ENCODE measurements at regions not wholly inside any gene's neighbourhood (a gene's known extent, or its start where the extent isn't known, plus 50 kb on each side); places are given as distances from the start of the nearest gene placed in this dataset.

DNA sequence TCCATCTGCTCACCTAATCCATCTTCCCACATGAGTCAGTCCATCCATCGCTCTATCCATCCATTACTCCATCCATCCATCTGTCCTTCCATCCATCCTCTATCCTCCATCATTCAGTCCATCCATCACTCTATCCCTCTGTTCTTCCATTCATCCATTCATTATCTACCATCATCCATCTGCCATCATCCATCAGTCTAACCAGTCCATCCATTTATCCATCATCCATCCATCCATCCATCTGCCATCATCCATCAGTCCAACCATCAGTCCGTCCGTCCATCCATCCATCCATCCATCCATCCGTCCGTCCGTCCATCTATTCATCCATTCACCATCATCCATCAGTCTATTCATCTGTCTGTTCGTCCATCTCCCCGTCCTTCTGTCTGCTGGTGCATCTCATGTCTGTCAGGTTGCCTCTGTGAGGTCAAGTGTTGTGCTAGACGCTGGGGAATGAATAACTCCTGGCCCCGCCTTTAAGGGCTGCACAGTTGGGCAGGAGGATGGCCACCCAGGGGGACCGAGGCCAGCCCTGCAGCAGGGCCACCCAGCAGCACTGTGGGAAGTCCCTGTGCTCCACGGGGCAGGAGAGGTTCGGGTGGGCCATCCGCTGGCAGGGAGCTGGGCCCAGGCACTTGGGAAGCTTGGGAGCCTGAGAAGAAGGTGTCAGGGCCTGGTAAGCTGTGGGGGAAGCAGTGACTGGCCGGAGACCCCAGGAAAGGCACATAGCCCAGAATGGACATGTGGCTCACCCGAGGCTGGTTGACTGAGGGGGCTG, 137.1 kb downstream of the CTTN start:
- DNase-seq (ENCODE audit: low spot score) = no peak

DNA sequence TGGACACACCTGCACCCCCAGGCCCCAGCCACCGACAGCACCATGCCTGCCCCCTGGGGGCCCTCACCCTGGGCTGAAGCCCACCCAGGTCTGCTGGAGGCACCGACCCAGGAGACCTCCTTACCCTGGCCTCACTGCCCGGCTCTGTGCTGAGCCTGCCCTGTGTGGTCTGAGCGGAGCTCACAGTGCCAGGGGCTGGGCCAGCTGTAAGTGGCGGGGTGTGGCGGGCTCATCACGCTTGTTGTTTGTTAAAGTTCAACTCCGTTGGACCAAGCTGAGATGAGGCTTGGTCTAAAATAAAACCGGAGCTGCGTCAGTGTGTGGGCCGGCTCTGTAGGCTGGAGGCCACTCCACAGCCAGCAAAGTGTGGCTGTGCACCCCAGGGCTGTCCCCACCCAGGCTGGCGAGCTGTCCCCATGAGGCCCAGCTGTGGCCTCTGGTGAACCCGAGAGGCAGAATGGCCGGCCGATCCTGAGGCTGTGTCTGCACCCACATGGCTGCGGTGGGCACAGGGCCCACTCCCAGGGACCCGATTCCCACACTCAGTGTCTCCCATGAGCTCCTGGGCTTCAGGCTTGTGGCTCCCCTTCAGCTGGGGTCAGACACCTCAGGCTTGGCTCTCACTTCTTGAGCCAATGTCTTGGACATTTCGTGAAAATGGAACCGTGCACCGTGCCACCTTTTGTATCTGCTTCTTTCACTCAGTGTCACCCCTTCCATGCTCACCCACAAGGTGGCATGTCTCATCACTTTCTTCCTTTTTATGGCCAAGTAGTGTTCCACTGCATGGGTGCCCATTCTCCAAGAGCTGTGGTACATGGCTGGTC, 137.9 kb downstream of the CTTN start:
- DNase-seq (ENCODE audit: low spot score) = no peak

DNA sequence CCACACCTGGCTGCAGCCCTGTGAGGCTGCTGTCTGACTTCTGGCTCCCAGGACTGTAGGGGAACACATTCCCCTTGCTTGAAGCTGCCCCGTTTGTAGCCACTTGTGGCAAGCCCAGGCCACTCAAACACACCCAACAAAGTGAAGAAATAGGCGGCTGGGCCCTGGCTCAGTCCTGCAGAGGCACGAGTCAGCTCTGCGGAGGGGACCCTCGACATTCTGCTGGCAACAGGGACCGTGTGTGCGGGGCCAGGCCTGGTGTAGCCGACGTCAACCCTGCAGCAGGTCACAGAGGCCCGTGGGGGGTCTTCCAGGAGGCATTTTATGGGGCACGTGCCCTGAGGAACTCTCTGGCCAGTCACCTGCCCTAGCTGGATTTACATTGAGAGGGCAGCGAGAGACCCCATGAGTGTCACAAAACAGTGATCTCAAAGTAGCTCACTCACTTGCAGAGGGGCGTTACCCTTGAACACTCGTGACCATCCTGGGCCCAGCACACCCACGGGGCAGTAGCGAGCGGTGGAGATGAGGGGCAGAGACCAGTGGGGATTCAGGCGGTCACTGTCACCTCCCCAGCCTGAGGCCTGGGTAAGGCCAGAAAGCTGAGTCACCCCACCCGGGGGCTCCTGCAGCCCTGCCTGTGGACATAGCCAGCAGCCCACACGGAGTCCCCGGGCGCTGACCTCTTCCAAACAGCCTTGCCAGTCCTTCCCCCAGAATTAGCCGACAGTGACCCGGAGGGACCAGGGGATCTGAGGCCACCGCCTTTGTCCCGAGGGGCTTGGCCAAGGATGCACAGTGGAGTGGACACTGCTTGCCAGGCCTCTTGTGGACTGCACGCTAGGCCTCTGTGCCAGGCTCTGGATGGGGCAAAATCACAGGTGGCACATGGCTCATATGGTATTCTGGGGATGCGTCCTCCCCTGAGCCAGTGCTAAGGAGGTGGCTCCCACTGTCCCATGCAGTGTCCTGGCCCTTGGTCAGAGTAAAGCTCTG, 139.5 kb downstream of the CTTN start:
- DNase-seq (ENCODE audit: low spot score) = no peak

DNA sequence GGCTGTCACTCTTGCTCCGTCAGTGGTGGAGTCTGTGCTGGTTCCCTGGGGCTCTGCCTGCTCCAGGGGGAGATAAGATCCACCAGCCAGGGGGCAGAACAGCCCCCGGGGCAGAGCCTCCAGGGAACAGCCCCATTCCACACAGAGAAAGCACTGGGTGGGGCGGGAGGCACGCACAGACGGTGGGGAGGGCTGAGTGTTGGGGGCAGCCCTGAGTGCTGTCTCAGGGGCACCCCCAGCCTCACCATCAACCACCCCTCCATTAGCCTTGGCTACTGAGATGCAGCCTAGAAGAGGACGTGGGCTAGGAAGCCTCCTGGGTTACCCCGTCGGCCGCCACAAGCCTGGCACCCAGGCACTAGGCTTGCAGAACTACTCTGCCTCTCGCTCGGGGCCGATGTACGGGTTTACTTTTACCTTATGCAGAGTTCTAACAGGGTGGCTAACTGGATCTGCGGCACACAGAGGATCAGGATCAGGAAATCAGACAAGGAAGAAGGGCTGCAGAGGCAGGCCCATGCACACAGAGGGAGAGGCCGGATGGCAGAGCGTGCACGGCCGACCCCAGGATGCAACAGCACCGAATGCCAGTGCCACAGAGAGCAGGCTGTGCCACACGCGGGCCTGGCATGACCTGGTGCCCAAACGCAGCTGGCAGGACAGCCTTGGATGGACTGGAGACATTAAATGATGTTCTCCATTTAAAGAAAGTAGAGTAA, 140.5 kb downstream of the CTTN start:
- no peak for DNase-seq (ENCODE audit: low spot score)

DNA sequence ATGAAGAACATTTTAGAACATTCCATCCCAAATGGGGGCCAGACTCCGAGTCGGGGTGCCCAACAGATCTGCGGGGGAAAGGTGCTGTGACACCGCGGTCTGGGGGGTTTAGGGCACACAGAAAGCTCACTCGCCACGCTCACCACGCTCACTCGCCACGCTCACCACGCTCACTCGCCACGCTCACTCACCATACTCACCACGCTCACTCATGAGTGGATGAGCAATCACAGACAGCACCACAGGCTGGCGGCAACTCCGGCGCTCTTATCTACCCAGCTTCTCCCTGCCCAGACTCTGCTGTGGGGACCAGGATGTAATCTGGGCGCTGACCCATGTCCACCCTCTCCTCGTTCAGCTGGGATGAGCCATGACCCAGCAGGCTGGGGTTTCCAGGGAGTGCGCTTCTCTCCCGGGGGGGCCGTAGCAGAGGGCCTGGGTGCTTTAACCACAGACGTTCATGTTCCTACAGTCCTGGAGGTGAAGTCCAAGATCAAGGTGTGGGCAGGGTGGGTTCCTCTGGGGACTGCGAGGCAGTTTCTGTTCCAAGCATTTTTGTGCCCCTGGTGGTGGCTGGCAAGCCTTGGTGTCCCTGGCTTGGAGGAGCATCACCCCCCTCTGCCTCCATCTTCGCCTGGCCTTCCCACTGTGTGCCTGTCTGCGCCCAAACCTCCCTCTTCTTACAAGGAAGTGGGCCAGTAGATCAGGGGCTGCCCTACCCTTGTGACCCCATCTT, 141.2 kb downstream of the CTTN start:
- DNase-seq (ENCODE audit: low spot score) = no peak

DNA sequence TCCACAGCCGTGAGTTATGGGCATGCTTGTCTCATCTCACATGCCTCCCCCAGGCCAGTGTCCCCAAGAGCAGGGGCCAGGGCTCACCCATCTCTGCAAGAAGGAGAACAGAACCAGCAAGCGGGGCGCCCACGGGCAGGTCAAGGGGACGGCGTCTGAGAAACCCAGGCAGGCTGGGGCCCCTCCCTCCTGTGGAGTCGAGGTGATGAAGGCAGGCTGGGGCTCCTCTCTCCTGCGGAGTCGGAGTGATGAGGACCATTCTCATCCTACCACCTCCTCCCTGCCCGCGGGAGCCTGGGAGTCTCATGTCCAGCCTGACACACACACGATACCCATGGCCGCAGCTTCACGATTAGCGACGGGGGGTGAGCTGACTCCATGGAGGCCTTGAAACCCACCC, 141.9 kb downstream of the CTTN start:
- no peak for DNase-seq (ENCODE audit: low spot score)

DNA sequence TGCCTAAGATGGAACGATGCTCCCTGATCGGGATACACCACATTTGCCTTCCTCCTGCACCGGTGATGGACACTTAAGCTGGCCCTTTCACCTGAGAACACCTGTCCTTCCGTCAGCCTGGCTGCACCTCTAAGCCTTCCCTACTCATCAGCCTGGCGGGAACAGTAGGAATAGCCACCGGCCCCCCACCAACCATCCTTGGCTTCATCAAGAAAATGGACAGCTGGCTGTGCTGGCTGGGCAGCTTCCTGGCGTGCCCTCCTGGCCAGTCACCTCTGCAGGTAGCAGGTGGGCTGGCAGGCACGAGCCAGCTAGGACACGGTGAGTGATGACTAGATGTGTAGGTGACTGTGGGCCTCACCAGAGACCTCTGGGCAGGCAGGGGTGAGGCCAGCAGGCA, 142.8 kb downstream of the CTTN start:
- DNase-seq (ENCODE audit: low spot score) = no peak

DNA sequence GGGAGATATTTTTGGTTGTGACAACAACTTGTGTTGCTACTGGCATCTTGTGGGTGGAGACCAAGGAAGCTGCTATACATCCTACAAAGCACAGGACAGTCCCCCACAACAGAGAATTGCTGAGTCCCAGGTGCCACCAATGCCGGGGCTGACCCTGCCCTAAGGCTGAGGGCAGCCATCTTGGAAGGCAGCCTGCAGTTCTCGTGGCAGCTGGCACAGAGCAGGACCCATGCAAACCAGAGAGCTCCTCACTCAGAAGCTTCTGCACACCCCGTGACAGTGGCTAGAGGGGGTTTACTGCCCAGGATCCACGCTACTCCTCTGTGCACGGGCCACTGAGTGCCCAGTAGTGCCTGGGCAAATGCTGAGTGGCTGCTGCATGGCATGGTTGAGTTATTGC, 143.4 kb downstream of the CTTN start:
- no peak for DNase-seq (ENCODE audit: low spot score)

DNA sequence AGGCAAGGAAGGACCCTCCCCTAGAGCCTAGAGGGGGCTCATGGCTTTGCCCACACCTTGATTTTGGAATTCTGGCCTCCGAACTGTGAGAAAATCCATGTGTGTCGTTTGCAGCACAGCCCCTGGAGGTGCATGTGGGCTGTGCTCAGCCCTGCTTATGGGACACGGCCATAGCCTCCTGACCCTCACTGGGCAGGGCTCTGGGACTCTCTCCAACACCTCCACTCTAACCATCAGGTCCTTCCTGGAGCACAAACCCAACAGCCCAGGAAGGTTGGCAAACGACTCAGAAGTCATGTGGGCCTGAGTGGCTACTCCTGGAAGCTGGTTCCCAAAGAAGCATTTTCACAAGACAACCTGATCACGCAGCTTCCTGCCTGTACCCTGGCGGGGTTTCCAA, 144.1 kb downstream of the CTTN start:
- no peak for DNase-seq (ENCODE audit: low spot score)

DNA sequence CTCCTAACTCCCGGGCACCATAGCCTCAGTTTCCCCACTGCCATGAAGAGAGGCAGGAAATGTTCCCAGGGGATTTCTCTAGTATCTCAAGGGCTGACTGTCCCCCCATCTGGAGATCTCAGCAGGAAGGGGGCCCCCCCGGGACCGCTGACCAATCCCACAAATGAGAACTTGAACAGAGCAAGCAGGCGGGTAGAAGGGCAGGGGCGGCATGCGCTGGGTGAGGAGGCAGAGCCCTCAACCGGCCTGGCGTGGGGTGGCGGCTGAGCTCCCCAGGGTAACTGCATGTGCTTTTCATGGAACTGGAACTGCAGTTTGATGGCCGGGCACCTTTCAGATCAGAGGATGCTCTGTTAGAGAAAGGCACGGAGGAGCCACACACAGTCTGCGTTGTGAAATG, 144.5 kb downstream of the CTTN start:
- no peak for DNase-seq (ENCODE audit: low spot score)

DNA sequence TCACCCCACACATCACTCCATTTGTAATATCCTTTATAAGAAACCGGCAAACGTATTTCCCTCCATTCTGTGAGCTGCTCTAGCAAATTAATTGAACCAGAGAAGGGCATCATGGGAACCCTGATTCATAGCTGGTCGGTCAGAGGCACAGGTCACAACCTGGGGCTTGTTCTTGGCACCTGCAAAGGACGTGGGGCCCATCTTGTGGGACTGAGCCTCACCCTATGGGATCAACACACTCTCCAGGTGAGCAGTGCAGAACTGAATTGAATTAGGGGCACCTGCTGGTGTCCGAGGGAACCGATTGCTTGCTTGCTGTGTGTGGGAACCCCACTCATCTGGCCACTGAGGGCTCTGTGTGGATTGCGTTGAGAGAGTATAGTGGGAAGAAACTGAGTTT, 145.3 kb downstream of the CTTN start:
- DNase-seq (ENCODE audit: low spot score) = no peak

DNA sequence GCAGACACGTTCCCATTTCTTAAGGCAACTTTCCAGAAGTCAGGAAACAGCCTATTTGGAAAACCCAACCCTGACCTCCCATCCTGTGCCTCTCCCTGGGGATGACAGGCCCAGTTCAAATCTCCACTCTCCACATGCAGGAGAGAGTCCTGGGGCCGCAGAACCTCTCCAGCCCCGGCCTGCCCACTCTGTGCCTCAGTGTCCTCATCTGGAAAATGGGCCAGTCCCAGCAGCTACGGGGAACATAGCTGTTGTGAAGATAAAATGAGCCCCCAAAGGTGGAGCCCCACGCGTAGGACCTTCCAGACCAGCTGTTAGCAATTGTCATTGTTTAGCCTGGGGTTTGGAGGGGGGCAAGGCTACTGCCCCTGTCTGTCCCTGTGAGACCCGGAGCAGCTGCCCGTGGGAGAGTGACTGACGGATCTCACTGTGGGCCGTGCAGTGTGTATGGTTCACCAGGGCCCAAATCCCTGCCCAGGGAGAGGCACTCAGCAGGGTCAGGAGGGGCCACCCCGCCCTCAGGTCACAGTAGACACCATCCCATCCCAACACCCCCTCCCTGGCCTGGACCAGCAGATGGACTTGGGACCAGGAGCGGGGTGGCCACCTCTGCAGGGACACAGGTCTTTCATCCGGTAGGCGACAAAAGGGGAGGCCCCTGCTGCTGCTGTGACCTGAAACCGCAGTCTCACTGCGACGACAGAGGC, 145.9 kb downstream of the CTTN start:
- no peak for DNase-seq (ENCODE audit: low spot score)

DNA sequence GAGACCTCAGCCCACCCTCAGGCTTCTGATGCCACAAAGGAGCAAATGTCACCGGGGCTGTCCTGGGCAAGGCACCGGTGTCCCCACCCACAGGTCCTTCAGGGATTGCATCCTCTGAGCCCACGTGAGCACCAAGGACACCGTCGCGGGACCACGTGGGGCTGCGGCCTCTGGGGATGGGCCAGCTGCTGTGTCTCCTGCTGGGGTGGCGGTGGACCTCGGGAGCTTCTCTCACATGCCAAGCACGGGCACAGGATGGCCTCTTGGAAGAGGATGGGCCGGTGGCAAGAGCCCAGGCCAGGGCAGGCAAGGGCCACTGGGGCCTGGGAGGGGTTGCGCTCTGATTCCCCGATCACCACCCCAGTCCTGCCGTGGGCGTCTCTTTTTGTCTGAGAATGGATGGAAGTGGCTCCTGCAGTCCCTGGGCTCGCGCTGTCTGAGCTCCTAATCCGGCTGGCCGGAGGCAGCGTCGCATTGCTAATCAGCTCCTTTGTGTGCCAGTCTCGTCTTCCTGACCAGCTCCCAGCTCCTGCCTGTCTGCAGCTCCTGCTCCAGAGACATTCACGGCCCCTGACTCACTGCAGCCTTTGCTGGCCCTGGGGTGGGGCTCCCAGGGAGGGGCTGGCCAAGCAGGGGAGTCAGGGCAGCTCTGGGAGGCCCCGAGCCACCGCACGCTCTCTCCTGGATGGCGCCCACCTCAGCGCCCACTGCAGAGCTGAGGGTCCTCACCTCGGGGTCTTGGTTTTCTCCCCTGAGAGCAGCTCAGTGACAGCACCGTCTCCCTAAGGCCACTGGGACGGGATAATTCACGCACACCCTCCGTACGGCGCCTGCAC, 146.7 kb downstream of the CTTN start:
- DNase-seq (ENCODE audit: low spot score) = no peak

DNA sequence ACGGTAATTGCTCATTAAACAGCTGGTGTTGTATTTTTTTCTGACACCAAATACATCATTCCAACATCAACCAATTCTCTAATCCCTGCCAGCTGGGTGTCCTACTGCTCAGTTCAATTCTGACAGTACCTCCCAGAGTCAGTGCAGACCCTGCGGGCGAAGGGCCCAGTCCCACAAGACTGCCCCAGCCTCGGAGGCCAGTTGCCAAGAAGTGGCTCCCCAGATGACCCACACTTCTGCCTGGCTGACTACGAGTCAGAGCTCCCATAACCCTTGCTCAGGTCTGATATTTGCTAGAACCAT, 147.2 kb downstream of the CTTN start:
- no peak for DNase-seq (ENCODE audit: low spot score)

DNA sequence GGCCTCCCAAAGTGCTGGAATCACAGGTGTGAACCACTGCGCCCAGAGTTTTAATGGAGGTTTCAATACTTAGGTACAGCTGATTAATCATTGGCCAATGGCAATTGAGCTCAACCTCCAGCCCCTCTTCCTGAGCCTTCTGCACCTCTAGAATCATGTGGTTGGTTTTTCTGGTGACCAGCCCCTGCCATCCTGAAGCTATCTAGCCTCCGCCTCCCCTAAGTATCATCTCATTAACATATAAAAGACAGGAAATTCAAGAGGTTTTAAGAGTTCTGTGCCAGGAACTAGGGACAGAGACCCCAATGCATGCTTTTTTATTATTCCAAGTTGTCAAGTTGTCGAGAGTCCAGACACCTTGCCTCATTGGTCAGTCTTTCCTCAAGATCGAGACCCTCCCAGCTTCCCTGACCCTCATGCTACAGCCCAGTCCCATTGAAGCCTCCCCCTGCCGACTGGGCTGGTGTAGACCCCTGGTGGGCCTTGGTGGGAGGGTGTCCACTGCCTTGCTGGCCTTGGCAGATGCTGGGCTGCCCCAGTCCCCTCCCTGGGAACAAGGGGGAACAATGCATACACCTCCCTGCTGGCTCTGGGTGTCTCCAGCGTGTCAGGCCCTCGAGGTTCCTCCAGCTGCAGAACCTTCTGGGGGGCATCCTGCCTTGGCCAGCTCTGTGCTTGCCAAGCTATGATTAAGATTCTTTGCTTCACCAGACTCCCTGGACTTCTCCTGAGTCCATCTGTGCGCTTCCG, 148.0 kb downstream of the CTTN start:
- DNase-seq (ENCODE audit: low spot score) = no peak

DNA sequence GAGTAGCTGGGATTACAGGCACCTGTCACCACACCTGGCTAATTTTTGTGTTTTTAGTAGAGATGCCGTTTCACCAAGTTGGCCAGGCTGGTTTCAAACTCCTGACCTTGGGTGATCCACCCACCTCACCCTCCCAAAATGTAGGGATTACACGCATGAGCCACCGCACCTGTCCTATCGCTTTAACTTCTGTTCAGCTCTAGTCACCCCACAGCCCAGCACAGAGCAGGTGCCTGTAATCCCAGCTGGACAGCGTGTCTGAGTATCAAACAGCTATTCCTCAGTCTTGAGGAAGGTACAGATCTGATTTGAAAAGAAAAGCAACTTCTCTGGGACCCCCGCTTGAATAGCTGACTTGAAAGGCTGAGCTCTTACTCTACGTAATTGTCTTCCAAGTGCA, 149.1 kb downstream of the CTTN start:
- no peak for DNase-seq (ENCODE audit: low spot score)

DNA sequence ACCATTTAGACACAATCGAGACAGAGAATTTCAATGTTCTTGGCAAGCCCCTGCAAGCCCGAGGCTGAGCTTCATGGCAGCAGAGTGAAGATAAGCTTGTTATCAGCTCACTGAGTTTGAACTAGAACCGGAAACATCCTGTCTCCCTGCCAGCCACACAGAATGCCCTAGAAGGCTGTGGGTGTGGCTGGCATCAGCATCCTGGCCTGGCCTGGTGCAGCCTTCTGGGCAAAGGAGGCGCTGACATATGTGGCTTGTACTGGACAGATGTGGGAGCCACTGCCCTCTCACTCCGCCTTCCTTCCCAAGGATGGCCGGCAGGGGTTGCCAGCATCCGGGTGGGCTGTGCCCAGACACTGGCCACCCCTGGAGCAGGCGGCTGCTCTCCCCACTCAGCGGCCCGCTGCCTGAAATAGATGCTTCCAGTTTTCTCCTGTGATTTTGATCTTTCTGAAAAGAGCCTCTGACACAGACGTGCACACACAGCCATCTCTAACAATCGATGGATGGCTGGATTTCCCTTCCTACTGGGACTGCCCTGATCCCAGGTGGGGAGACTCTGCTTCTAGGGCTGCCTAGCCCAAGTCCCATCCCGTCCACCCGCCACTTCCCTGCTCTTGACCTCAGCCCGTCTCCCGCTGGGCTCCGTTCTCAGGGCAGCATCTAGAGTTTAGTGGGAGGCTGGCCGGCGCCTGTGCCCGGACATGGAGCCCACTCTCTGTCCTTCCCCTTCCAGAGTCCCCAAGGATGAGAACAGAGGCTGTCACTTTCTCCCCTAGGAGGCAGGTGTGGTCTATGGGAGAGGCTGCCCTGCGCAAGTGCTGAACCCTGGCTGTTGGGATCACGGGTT, 149.7 kb downstream of the CTTN start:
- DNase-seq (ENCODE audit: low spot score) = no peak

DNA sequence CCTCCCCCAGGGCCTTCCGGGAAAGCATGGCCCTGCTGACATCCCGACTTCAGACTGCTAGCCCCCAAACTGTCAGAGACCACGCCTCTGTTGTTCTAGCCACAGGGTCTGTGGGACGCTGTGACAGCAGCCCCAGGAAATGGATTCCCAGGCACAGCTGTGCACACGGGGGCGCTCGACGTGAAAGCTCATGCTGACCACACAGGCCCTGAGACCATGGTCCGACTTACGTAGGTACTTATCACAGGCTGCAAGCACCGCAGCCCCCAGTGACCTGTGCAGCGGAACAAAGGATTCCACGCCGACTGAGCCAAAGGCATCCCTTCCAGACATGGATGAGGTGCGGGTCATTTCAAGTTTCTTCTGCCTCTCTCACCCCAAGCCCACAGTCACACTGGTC, 150.6 kb downstream of the CTTN start:
- DNase-seq (ENCODE audit: low spot score) = no peak

Measured in D341Med (cell line).